ENCODE measurements at regions not wholly inside any gene's neighbourhood (a gene's known extent, or its start where the extent isn't known, plus 50 kb on each side); places are given as distances from the start of the nearest gene placed in this dataset.

- POLR2A ChIA-PET = no interaction called here
- no peaks in the 10 kb centered on the region for H3K4me1 Mint-ChIP-seq
Measured at GRCh38 chr2:236735825-236736238, 166.2 kb downstream of the ACKR3 start.

GRCh38 chr2:236738030-236738429 lies 168.4 kb downstream of the ACKR3 start:
- ATAC-seq (ENCODE audit: low read depth) (no peak), DNase-seq (no peak)
- Mint-ChIP-seq H3K4me3 (no peak overlapping the region), H3K4me1 (no peaks in the 10 kb centered on the region), H3K27me3 (peaks cover 7% of the 10 kb centered on the region), H3K9me3 (no peaks in the 10 kb centered on the region), H3K36me3 (no peaks in the 10 kb centered on the region), H3K27ac (no peak overlapping the region)
- POLR2A ChIA-PET = no interaction called here

More at GRCh38 chr2:236735825-236736238, 166.2 kb downstream of the ACKR3 start:
- Mint-ChIP-seq H3K9me3 (no peaks in the 10 kb centered on the region), H3K4me3 (no peak overlapping the region), H3K27ac (no peak overlapping the region), H3K27me3 (no peaks in the 10 kb centered on the region), H3K36me3 (no peaks in the 10 kb centered on the region)
- ATAC-seq (ENCODE audit: low read depth) = no peak
- DNase-seq = no peak

- POLR2A ChIA-PET = no interaction called here
- no peaks in the 10 kb centered on the region for H3K9me3 Mint-ChIP-seq
- no peak overlapping the region for H3K27ac Mint-ChIP-seq
- H3K36me3 Mint-ChIP-seq = no peaks in the 10 kb centered on the region
- H3K4me3 Mint-ChIP-seq = no peak overlapping the region
- DNase-seq (no peak), ATAC-seq (ENCODE audit: low read depth) (no peak)
- H3K27me3 Mint-ChIP-seq = peaks cover 7% of the 10 kb centered on the region
- no peaks in the 10 kb centered on the region for H3K4me1 Mint-ChIP-seq
Measured at GRCh38 chr2:236738896-236739295, 169.3 kb downstream of the ACKR3 start.

- Mint-ChIP-seq H3K4me1 (no peaks in the 10 kb centered on the region), H3K9me3 (no peaks in the 10 kb centered on the region), H3K27me3 (peaks cover 7% of the 10 kb centered on the region), H3K27ac (no peak overlapping the region), H3K4me3 (no peak overlapping the region), H3K36me3 (no peaks in the 10 kb centered on the region)
- POLR2A ChIA-PET = no interaction called here
- no peak for DNase-seq
- ATAC-seq (ENCODE audit: low read depth) = no peak
Measured at GRCh38 chr2:236739663-236740062, 170.0 kb downstream of the ACKR3 start.

- H3K9me3 Mint-ChIP-seq = no peaks in the 10 kb centered on the region
- no peaks in the 10 kb centered on the region for H3K36me3 Mint-ChIP-seq
- ATAC-seq (ENCODE audit: low read depth) (no peak), DNase-seq (no peak)
- H3K4me3 Mint-ChIP-seq = no peak overlapping the region
- POLR2A ChIA-PET = no interaction called here
- no peaks in the 10 kb centered on the region for H3K4me1 Mint-ChIP-seq
- H3K27me3 Mint-ChIP-seq = peaks cover 11% of the 10 kb centered on the region
- H3K27ac Mint-ChIP-seq = no peak overlapping the region
Measured at GRCh38 chr2:236740506-236740905, 170.9 kb downstream of the ACKR3 start.

- Mint-ChIP-seq H3K36me3 (no peaks in the 10 kb centered on the region), H3K4me1 (no peaks in the 10 kb centered on the region), H3K27me3 (peaks cover 12% of the 10 kb centered on the region), H3K27ac (no peak overlapping the region), H3K4me3 (no peak overlapping the region), H3K9me3 (no peaks in the 10 kb centered on the region)
- DNase-seq = no peak
- no peak for ATAC-seq (ENCODE audit: low read depth)
- POLR2A ChIA-PET = no interaction called here
Measured at GRCh38 chr2:236743039-236743920, 173.7 kb downstream of the ACKR3 start.

- Mint-ChIP-seq H3K27me3 (peaks cover 12% of the 10 kb centered on the region), H3K27ac (no peak overlapping the region), H3K4me1 (no peaks in the 10 kb centered on the region), H3K4me3 (no peak overlapping the region), H3K9me3 (no peaks in the 10 kb centered on the region), H3K36me3 (no peaks in the 10 kb centered on the region)
- POLR2A ChIA-PET = no interaction called here
- ATAC-seq (ENCODE audit: low read depth) = no peak
- DNase-seq = no peak
Measured at GRCh38 chr2:236743921-236744280, 174.3 kb downstream of the ACKR3 start.

GRCh38 chr2:236744281-236744705 lies 174.7 kb downstream of the ACKR3 start:
- no peak for ATAC-seq (ENCODE audit: low read depth)
- Mint-ChIP-seq H3K36me3 (no peaks in the 10 kb centered on the region), H3K4me3 (no peak overlapping the region), H3K27ac (no peak overlapping the region), H3K9me3 (no peaks in the 10 kb centered on the region), H3K27me3 (peaks cover 12% of the 10 kb centered on the region), H3K4me1 (no peaks in the 10 kb centered on the region)
- no peak for DNase-seq
- POLR2A ChIA-PET = no interaction called here

GRCh38 chr2:236744716-236745115 lies 175.1 kb downstream of the ACKR3 start:
- no peak overlapping the region for H3K4me3 Mint-ChIP-seq
- ATAC-seq (ENCODE audit: low read depth) (no peak), DNase-seq (no peak)
- H3K27me3 Mint-ChIP-seq = peaks cover 12% of the 10 kb centered on the region
- H3K9me3 Mint-ChIP-seq = no peaks in the 10 kb centered on the region
- H3K36me3 Mint-ChIP-seq = no peaks in the 10 kb centered on the region
- no peak overlapping the region for H3K27ac Mint-ChIP-seq
- POLR2A ChIA-PET = no interaction called here
- no peaks in the 10 kb centered on the region for H3K4me1 Mint-ChIP-seq

- Mint-ChIP-seq H3K9me3 (no peaks in the 10 kb centered on the region), H3K36me3 (no peaks in the 10 kb centered on the region), H3K4me3 (no peak overlapping the region), H3K27ac (no peak overlapping the region), H3K4me1 (no peaks in the 10 kb centered on the region), H3K27me3 (peaks cover 12% of the 10 kb centered on the region)
- ATAC-seq (ENCODE audit: low read depth) (no peak), DNase-seq (no peak)
- POLR2A ChIA-PET = no interaction called here
Measured at GRCh38 chr2:236745420-236746210, 176.0 kb downstream of the ACKR3 start.

GRCh38 chr2:236746833-236747232 lies 177.2 kb downstream of the ACKR3 start:
- POLR2A ChIA-PET = no interaction called here
- H3K36me3 Mint-ChIP-seq = no peaks in the 10 kb centered on the region
- H3K4me1 Mint-ChIP-seq = no peaks in the 10 kb centered on the region
- H3K27ac Mint-ChIP-seq = no peak overlapping the region
- ATAC-seq (ENCODE audit: low read depth) = no peak
- no peak for DNase-seq
- H3K9me3 Mint-ChIP-seq = no peaks in the 10 kb centered on the region
- no peak overlapping the region for H3K4me3 Mint-ChIP-seq
- H3K27me3 Mint-ChIP-seq = peaks cover 12% of the 10 kb centered on the region

- ATAC-seq (ENCODE audit: low read depth) (no peak), DNase-seq (no peak)
- H3K9me3 Mint-ChIP-seq = no peaks in the 10 kb centered on the region
- H3K36me3 Mint-ChIP-seq = no peaks in the 10 kb centered on the region
- peaks cover 7% of the 10 kb centered on the region for H3K27me3 Mint-ChIP-seq
- POLR2A ChIA-PET = no interaction called here
- H3K4me3 Mint-ChIP-seq = no peak overlapping the region
- no peaks in the 10 kb centered on the region for H3K4me1 Mint-ChIP-seq
- H3K27ac Mint-ChIP-seq = no peak overlapping the region
Measured at GRCh38 chr2:236747426-236747825, 177.8 kb downstream of the ACKR3 start.

- POLR2A ChIA-PET = no interaction called here
- DNase-seq (no peak), ATAC-seq (ENCODE audit: low read depth) (no peak)
- Mint-ChIP-seq H3K27me3 (peaks cover 5% of the 10 kb centered on the region), H3K36me3 (no peaks in the 10 kb centered on the region), H3K27ac (no peak overlapping the region), H3K9me3 (no peaks in the 10 kb centered on the region), H3K4me1 (no peaks in the 10 kb centered on the region), H3K4me3 (no peak overlapping the region)
Measured at GRCh38 chr2:236747925-236748324, 178.3 kb downstream of the ACKR3 start.

- ATAC-seq (ENCODE audit: low read depth) (no peak), DNase-seq (no peak)
- Mint-ChIP-seq H3K4me1 (no peaks in the 10 kb centered on the region), H3K36me3 (no peaks in the 10 kb centered on the region), H3K27me3 (peaks cover 5% of the 10 kb centered on the region), H3K4me3 (no peak overlapping the region), H3K9me3 (no peaks in the 10 kb centered on the region), H3K27ac (no peak overlapping the region)
- POLR2A ChIA-PET = no interaction called here
Measured at GRCh38 chr2:236748385-236748784, 178.8 kb downstream of the ACKR3 start.
